HepG2 (cell line): ENCODE measurements at regions not wholly inside any gene's neighbourhood (a gene's known extent, or its start where the extent isn't known, plus 50 kb on each side); places are given as distances from the start of the nearest gene placed in this dataset.

Experiments used
- ASH2L ChIP-seq: fragments of 300-600, 200-600 bp; sonication (generic); IDR thresholded peaks from 2 replicates; pipeline ENCODE4 v1.7.0; 2017; ENCODE audit warnings: low read depth, mild to moderate bottlenecking, moderate library complexity, mixed read lengths, low read length; ENCODE audit not compliant: insufficient read length
- CEBPB ChIP-seq: IDR thresholded peaks from 2 replicates; pipeline ENCODE4 v1.6.1; 2011; ENCODE audit warnings: low read depth, low read length, improper control_type of control experiment, borderline replicate concordance
- CTCF ChIP-seq: sonication (generic); formaldehyde crosslinking; IDR thresholded peaks from 2 replicates; pipeline ENCODE4 v1.5.0; 2020; ENCODE audit warnings: mild to moderate bottlenecking, missing genetic modification reagents, moderate library complexity
- E2F2 ChIP-seq: sonication (generic); formaldehyde crosslinking; IDR thresholded peaks from 2 replicates; pipeline ENCODE4 v1.4.0; 2020; ENCODE audit warnings: missing genetic modification reagents, borderline replicate concordance
- HDAC6 ChIP-seq: fragments of 200-600 bp; sonication (generic); IDR thresholded peaks from 2 replicates; pipeline ENCODE4 v1.7.0; 2017; ENCODE audit warnings: mild to moderate bottlenecking, antibody characterized with exemption, low read length, low read depth
- HNRNPK ChIP-seq: fragments of 200-400 bp; formaldehyde crosslinking; IDR thresholded peaks from 2 replicates; pipeline ENCODE4 v1.6.1; 2018; ENCODE audit warnings: low read length, low read depth, moderate library complexity, mild to moderate bottlenecking; ENCODE audit not compliant: poor library complexity, severe bottlenecking
- NFE2L2 ChIP-seq: fragments of 150-350 bp; IDR thresholded peaks from 2 replicates; pipeline ENCODE4 v1.6.1; 2014; ENCODE audit warnings: low read length
- PRDM10 ChIP-seq: sonication (generic); formaldehyde crosslinking; IDR thresholded peaks from 2 replicates; pipeline ENCODE4 v1.4.0; 2020; ENCODE audit warnings: low read depth, missing genetic modification reagents
- RBM39 ChIP-seq: fragments of 200-400 bp; formaldehyde crosslinking; IDR thresholded peaks from one replicate; pipeline ENCODE4 v1.6.1; 2018; ENCODE audit warnings: antibody characterized with exemption, mild to moderate bottlenecking, low read depth, low read length; ENCODE audit not compliant: poor library complexity, severe bottlenecking
- THRA ChIP-seq: sonication (generic); formaldehyde crosslinking; IDR thresholded peaks from 2 replicates; pipeline ENCODE4 v1.4.0; 2020; ENCODE audit warnings: missing genetic modification reagents, borderline replicate concordance
- ZBTB7A ChIP-seq: sonication (generic); formaldehyde crosslinking; IDR thresholded peaks from 2 replicates; pipeline ENCODE4 v1.8.0; 2022; ENCODE audit warnings: mild to moderate bottlenecking, missing genetic modification reagents
- ZNF780A ChIP-seq: sonication (generic); formaldehyde crosslinking; IDR thresholded peaks from 2 replicates; pipeline ENCODE4 v1.8.0; 2022; ENCODE audit warnings: mild to moderate bottlenecking, missing genetic modification reagents, moderate library complexity

- TF ChIP-seq ZNF780A (no peak), PRDM10 (CRISPR knock-in tag) (no peak), ZBTB7A (CRISPR knock-in tag) (no peak), CEBPB (no peak), NFE2L2 (no peak), THRA (no peak), CTCF (CRISPR knock-in tag) (no peak), E2F2 (no peak), HNRNPK (no peak), RBM39 (no peak), HDAC6 (no peak), ASH2L (no peak)
These were observed 137.8 kb upstream of the JCAD start for GRCh38 chr10:30197186-30197585.
